ENCODE measurements at regions not wholly inside any gene's neighbourhood (a gene's known extent, or its start where the extent isn't known, plus 50 kb on each side); places are given as distances from the start of the nearest gene placed in this dataset.

GRCh38 chr7:113491305-113491704 is 373.0 kb upstream of the SMIM30 start:
- DNase-seq, result no peak
- H3K27me3 ChIP-seq (ENCODE audit: insufficient read depth, low read length), result no peaks in the 10 kb centered on the region
- Mint-ChIP-seq H3K9me3 (peaks cover 0 to 4% (median under 1%) of the 10 kb centered on the region in 8 donors), H3K4me1 (no peaks in the 10 kb centered on the region), H3K27me3 (no peaks in the 10 kb centered on the region), H3K27ac (no peak overlapping the region), H3K36me3 (no peaks in the 10 kb centered on the region), H3K4me3 (no peak overlapping the region)
- POLR2A ChIA-PET (ENCODE audit: partially characterized antibody), result no interaction called here
- H3K36me3 ChIP-seq (ENCODE audit: insufficient read depth, low read length), result no peaks in the 10 kb centered on the region
- H3K9me3 ChIP-seq (ENCODE audit: control insufficient read depth in 1 of 2, low read length in 2 of 2), result no peaks in the 10 kb centered on the region
- intact Hi-C loops (cut with micrococcal nuclease), result no loop called here
- CTCF ChIA-PET (ENCODE audit: partially characterized antibody), result no interaction called here
- no peak overlapping the region for H3K4me3 ChIP-seq (ENCODE audit: low read length in 2 of 2)
- no peaks in the 10 kb centered on the region for H3K4me1 ChIP-seq (ENCODE audit: insufficient read depth, low read length)
- H3K27ac ChIP-seq (ENCODE audit: low read depth, low read length), result no peak overlapping the region

- no peak overlapping the region for H3K4me3 Mint-ChIP-seq
- no peak overlapping the region for H3K27ac Mint-ChIP-seq
- Histone ChIP-seq H3K9me3 (ENCODE audit: control insufficient read depth in 1 of 2, low read length in 2 of 2) (no peaks in the 10 kb centered on the region), H3K4me3 (ENCODE audit: low read length in 2 of 2) (no peak overlapping the region), H3K36me3 (ENCODE audit: insufficient read depth, low read length) (no peaks in the 10 kb centered on the region), H3K27me3 (ENCODE audit: insufficient read depth, low read length) (no peaks in the 10 kb centered on the region), H3K4me1 (ENCODE audit: insufficient read depth, low read length) (no peaks in the 10 kb centered on the region), H3K27ac (ENCODE audit: low read depth, low read length) (no peak overlapping the region)
- intact Hi-C loops (cut with micrococcal nuclease), result no loop called here
- H3K4me1 Mint-ChIP-seq, result no peaks in the 10 kb centered on the region
- ChIA-PET CTCF (ENCODE audit: partially characterized antibody) (interaction anchor here (1.0 kb wide), 1 partner anchor 21 kb away, joined by 3 read pairs; no protein-coding TSS in a partner anchor), POLR2A (ENCODE audit: partially characterized antibody) (no interaction called here)
- peak in 1 of 5 donors; percentile 35 for DNase-seq
- H3K36me3 Mint-ChIP-seq, result no peaks in the 10 kb centered on the region
- no peaks in the 10 kb centered on the region for H3K27me3 Mint-ChIP-seq
- H3K9me3 Mint-ChIP-seq, result peaks cover 0 to 8% (median 3%) of the 10 kb centered on the region in 8 donors
Measured at GRCh38 chr7:113487925-113488731, 369.8 kb upstream of the SMIM30 start.

GRCh38 chr7:113486548-113486947 is 368.2 kb upstream of the SMIM30 start:
- H3K27ac ChIP-seq (ENCODE audit: low read depth, low read length), result no peak overlapping the region
- Mint-ChIP-seq H3K36me3 (no peaks in the 10 kb centered on the region), H3K27ac (no peak overlapping the region), H3K9me3 (peaks cover 0 to 8% (median 3%) of the 10 kb centered on the region in 8 donors), H3K4me1 (no peaks in the 10 kb centered on the region), H3K4me3 (no peak overlapping the region), H3K27me3 (no peaks in the 10 kb centered on the region)
- ChIA-PET CTCF (ENCODE audit: partially characterized antibody) (no interaction called here), POLR2A (ENCODE audit: partially characterized antibody) (no interaction called here)
- intact Hi-C loops (cut with micrococcal nuclease), result no loop called here
- H3K9me3 ChIP-seq (ENCODE audit: control insufficient read depth in 1 of 2, low read length in 2 of 2), result no peaks in the 10 kb centered on the region
- no peak for DNase-seq
- no peaks in the 10 kb centered on the region for H3K4me1 ChIP-seq (ENCODE audit: insufficient read depth, low read length)
- no peaks in the 10 kb centered on the region for H3K27me3 ChIP-seq (ENCODE audit: insufficient read depth, low read length)
- no peak overlapping the region for H3K4me3 ChIP-seq (ENCODE audit: low read length in 2 of 2)
- H3K36me3 ChIP-seq (ENCODE audit: insufficient read depth, low read length), result no peaks in the 10 kb centered on the region

GRCh38 chr7:113483657-113484056 is 365.3 kb upstream of the SMIM30 start:
- no peaks in the 10 kb centered on the region for H3K4me1 Mint-ChIP-seq
- Histone ChIP-seq H3K9me3 (ENCODE audit: control insufficient read depth in 1 of 2, low read length in 2 of 2) (no peaks in the 10 kb centered on the region), H3K4me3 (ENCODE audit: low read length in 2 of 2) (no peak overlapping the region), H3K36me3 (ENCODE audit: insufficient read depth, low read length) (no peaks in the 10 kb centered on the region), H3K27ac (ENCODE audit: low read depth, low read length) (no peak overlapping the region), H3K4me1 (ENCODE audit: insufficient read depth, low read length) (no peaks in the 10 kb centered on the region), H3K27me3 (ENCODE audit: insufficient read depth, low read length) (no peaks in the 10 kb centered on the region)
- H3K4me3 Mint-ChIP-seq, result no peak overlapping the region
- ChIA-PET CTCF (ENCODE audit: partially characterized antibody) (no interaction called here), POLR2A (ENCODE audit: partially characterized antibody) (no interaction called here)
- intact Hi-C loops (cut with micrococcal nuclease), result no loop called here
- no peak overlapping the region for H3K27ac Mint-ChIP-seq
- peaks cover 0 to 8% (median 1%) of the 10 kb centered on the region in 8 donors for H3K9me3 Mint-ChIP-seq
- no peak for DNase-seq
- H3K27me3 Mint-ChIP-seq, result no peaks in the 10 kb centered on the region
- H3K36me3 Mint-ChIP-seq, result no peaks in the 10 kb centered on the region

GRCh38 chr7:113480537-113480936 is 362.2 kb upstream of the SMIM30 start:
- no peaks in the 10 kb centered on the region for H3K36me3 Mint-ChIP-seq
- CTCF ChIA-PET (ENCODE audit: partially characterized antibody), result no interaction called here
- intact Hi-C loops (cut with micrococcal nuclease), result no loop called here
- H3K4me1 ChIP-seq (ENCODE audit: insufficient read depth, low read length), result no peaks in the 10 kb centered on the region
- H3K27me3 ChIP-seq (ENCODE audit: insufficient read depth, low read length), result no peaks in the 10 kb centered on the region
- H3K9me3 Mint-ChIP-seq, result peaks cover 0 to 10% (median 3%) of the 10 kb centered on the region in 8 donors
- H3K4me1 Mint-ChIP-seq, result no peaks in the 10 kb centered on the region
- no peak for DNase-seq
- POLR2A ChIA-PET (ENCODE audit: partially characterized antibody), result no interaction called here
- H3K27ac Mint-ChIP-seq, result no peak overlapping the region
- peak overlapping the region in 1 of 8 donors; percentile 59 for H3K4me3 Mint-ChIP-seq
- H3K9me3 ChIP-seq (ENCODE audit: control insufficient read depth in 1 of 2, low read length in 2 of 2), result no peaks in the 10 kb centered on the region
- no peaks in the 10 kb centered on the region for H3K36me3 ChIP-seq (ENCODE audit: insufficient read depth, low read length)
- no peaks in the 10 kb centered on the region for H3K27me3 Mint-ChIP-seq
- no peak overlapping the region for H3K4me3 ChIP-seq (ENCODE audit: low read length in 2 of 2)
- no peak overlapping the region for H3K27ac ChIP-seq (ENCODE audit: low read depth, low read length)

- Histone ChIP-seq H3K36me3 (ENCODE audit: insufficient read depth, low read length) (no peaks in the 10 kb centered on the region), H3K27me3 (ENCODE audit: insufficient read depth, low read length) (no peaks in the 10 kb centered on the region), H3K4me3 (ENCODE audit: low read length in 2 of 2) (no peak overlapping the region), H3K9me3 (ENCODE audit: control insufficient read depth in 1 of 2, low read length in 2 of 2) (no peaks in the 10 kb centered on the region), H3K4me1 (ENCODE audit: insufficient read depth, low read length) (no peaks in the 10 kb centered on the region), H3K27ac (ENCODE audit: low read depth, low read length) (no peak overlapping the region)
- DNase-seq, result no peak
- Mint-ChIP-seq H3K9me3 (peaks cover 0 to 9% (median 2%) of the 10 kb centered on the region in 8 donors), H3K27ac (no peak overlapping the region), H3K27me3 (no peaks in the 10 kb centered on the region), H3K4me3 (no peak overlapping the region), H3K36me3 (no peaks in the 10 kb centered on the region), H3K4me1 (no peaks in the 10 kb centered on the region)
- ChIA-PET CTCF (ENCODE audit: partially characterized antibody) (no interaction called here), POLR2A (ENCODE audit: partially characterized antibody) (no interaction called here)
- intact Hi-C loops (cut with micrococcal nuclease), result no loop called here
Measured at GRCh38 chr7:113464096-113464855, 345.9 kb upstream of the SMIM30 start.

- Histone ChIP-seq H3K9me3 (ENCODE audit: control insufficient read depth in 1 of 2, low read length in 2 of 2) (no peaks in the 10 kb centered on the region), H3K27ac (ENCODE audit: low read depth, low read length) (no peak overlapping the region), H3K27me3 (ENCODE audit: insufficient read depth, low read length) (no peaks in the 10 kb centered on the region), H3K4me3 (ENCODE audit: low read length in 2 of 2) (no peak overlapping the region), H3K4me1 (ENCODE audit: insufficient read depth, low read length) (no peaks in the 10 kb centered on the region), H3K36me3 (ENCODE audit: insufficient read depth, low read length) (no peaks in the 10 kb centered on the region)
- Mint-ChIP-seq H3K27me3 (no peaks in the 10 kb centered on the region), H3K27ac (no peak overlapping the region), H3K36me3 (no peaks in the 10 kb centered on the region), H3K4me3 (no peak overlapping the region), H3K9me3 (peaks cover 0 to 6% (median 0%) of the 10 kb centered on the region in 8 donors), H3K4me1 (no peaks in the 10 kb centered on the region)
- DNase-seq, result no peak
- intact Hi-C loops (cut with micrococcal nuclease), result no loop called here
- CTCF ChIA-PET (ENCODE audit: partially characterized antibody), result no interaction called here
- POLR2A ChIA-PET (ENCODE audit: partially characterized antibody), result no interaction called here
Measured at GRCh38 chr7:113460067-113460466, 341.7 kb upstream of the SMIM30 start.

Data from CD4-positive, alpha-beta memory T cell (primary cell).